ENCODE measurements at regions not wholly inside any gene's neighbourhood (a gene's known extent, or its start where the extent isn't known, plus 50 kb on each side); places are given as distances from the start of the nearest gene placed in this dataset.
"Not testable (repeated sequence)": the region's sequence is repeated elsewhere in the genome, so short reads cannot be mapped to it uniquely, and the experiment has no call there.

DNA sequence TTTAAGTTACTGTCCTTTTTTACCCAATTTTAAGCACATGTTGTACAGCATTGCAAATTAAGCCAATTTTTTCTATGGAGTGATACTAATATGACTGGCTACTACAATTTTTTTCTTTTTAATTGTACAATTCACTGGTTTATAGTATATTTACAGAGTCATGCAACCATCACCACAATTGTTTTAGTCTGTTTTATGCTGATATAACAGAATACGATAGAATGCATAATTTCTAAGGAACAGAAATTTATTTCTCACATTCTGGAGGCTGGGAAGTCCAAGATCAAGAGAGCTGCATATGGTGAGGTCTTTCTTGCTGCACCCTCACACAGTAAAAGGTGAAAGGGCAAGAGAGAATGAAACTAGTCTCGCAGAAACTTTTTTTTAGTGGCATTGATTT is 125.3 kb downstream of the GLUD2 start:
- DNase-seq, result no peak

GRCh38 chrX:121179972-121180371 is 132.6 kb downstream of the GLUD2 start:
- DNase-seq, result no peak

DNA sequence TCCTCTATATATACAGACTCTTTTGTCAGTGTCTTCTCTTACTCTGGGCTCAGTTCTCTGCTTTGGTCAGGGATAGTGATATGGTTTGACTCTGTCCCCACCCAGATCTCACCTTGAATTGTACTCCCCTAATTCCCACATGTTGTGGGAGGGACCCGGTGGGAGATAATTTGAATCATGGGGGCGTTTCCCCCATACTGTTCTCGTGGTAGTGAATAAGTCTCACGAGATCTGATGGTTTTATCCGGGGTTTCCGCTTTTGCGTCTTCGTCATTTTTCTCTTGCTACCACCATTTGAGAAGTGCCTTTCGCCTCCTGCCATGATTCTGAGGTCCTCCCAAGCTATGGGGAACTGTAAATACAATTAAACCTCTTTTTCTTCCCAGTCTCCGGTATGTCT is 144.4 kb downstream of the GLUD2 start:
- DNase-seq, result no peak

- DNase-seq, result no peak
These were observed 148.3 kb downstream of the GLUD2 start for GRCh38 chrX:121195719-121196118.

- not testable (repeated sequence) for DNase-seq
These were observed 149.5 kb downstream of the GLUD2 start for GRCh38 chrX:121196872-121197444.

GRCh38 chrX:121208563-121208962 is 161.2 kb downstream of the GLUD2 start:
- no peak for DNase-seq

DNA sequence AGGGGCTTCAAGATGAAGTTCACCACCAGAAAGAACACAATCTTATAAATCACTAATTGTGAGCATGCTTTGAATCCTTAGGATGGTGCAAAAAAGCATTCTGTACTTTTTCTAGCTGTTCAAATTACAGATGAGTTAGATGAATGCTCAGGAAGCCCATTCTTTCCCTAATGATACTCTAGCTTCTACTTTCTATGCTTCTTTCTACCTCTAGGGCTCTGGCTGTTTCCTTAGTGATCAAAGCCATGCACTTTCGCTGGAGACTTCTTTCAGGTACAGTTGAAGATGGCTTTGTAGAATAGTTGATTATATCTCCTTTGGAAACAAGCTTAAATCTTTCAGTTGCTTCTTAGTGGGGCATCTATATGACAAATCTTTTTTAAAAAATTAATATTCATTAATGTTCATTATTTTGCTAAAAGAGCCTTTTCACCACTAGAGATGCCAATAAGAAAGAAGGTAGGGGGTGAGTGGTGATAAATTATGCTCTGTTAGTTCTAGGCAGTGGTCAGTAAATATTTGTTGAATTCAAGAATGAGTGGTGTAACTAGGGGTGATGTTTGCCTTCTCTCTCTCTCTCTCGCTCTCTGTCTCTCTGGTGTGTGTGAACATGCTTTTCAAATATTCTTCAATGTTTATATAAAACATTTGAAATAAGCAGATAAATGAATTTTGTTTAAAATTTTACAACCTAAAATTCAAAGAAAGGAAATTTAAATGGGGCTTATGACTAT is 169.4 kb downstream of the GLUD2 start:
- no peak for DNase-seq

DNA sequence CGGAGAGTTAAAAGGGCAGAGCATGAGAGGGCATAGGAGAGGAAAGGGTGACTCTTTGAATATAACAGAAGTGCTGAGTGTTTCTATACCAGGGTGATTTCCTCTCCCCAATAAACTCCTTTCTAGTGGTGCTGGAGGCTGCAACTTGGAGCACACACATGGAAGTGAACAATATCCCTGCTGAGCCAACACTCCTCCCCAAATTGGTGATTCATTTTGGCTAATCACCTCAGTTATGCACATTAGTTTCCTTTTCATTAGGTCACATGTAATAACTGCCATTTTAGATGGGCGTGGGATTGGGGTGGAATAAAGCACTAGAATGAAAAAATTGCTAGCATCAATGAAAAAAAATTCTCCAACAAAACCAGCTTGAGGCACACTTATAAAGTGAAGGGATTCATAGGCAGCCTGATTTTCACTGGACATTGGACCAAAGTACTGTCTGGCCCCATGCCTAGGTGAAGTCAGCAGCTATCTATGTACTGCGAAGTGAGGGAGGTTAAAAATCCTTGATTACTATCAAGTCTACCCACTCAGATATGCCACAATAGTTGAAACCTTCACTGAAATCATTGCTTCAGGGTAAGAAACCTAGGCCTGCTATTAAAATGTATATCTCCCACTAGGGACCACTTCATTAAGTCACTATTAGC is 174.0 kb downstream of the GLUD2 start:
- DNase-seq, result no peak

GRCh38 chrX:121227888-121228287 is 180.5 kb downstream of the GLUD2 start:
- DNase-seq, result no peak

GRCh38 chrX:121231566-121232358 is 184.4 kb downstream of the GLUD2 start:
- DNase-seq, result no peak

- no peak for DNase-seq
These were observed 188.6 kb downstream of the GLUD2 start for GRCh38 chrX:121236040-121236439.

DNA sequence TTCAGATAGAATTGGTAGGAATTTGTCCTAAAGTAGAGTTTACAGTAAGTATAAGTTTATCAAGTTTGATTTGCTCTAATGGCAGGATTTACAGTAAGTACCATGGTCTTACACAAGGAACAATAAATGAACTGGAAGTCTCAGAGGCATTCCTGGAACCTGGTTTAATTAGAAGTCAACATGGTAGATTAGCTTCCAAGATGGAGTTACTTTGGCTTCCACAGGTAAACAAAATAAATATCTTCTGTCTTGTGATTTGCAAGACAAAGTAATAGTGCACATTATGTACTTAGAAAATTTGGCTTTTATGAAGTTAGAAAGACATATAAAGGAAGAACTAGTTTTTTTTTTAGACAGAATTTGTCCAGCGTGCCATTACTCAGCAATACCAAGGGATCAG is 190.7 kb downstream of the GLUD2 start:
- no peak for DNase-seq

DNA sequence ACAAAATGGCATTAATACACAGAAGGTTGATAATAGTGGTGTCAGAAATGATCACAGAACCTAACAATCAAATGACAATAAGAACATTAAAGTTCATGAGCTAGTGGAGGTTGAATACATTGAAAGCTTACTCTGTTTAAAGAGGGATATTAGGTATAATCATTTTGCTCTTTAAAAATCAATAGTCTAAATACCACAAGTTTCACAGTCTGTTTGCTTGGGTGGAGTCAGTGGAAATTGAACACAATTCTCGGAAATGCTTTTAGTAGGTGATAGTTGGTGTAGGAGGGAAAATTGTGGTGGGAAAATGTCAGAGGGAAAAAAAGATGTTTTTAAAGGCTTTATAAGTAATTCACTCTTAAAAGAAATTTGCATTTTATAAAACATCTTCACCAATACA is 197.1 kb downstream of the GLUD2 start:
- DNase-seq, result no peak

DNA sequence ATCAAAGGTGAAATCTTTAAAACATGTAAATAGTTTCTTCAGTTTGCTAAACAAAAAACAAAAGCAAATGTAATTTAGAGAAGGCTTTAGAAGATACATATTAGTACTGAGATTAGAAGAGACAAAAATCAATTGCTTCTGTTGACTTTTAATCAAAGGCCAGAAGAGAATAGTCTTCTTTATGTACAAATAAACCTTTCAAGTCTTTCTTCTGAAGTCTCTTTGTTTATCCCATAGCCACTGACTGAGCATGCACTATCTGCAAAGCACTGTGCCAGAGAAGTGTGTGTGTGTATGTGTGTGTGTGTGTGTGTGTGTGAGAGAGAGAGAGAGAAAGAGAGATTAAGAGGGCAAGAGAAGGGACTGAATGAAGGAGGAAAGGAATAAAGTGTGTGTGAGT is 198.4 kb downstream of the GLUD2 start:
- DNase-seq, result no peak

DNA sequence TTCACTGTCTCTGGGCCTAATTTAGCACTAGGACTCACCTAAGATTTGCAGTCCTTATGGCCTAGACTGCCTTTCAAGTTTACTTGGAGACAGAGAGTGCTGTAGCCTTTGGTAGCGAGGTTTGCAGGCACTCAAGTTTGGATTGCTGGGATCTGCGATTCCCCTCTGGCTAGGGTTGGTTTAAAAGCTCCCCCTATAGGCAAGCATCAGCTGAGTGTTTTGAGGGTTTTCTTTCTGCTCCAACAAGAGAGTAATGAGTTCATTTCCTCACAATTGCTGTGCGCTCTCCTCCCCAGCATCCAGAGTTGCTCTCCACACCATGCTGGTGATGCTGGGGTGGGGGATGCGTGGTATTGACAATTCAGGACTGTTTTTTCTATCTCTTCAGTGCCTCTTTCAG is 206.9 kb downstream of the GLUD2 start:
- DNase-seq, result no peak

DNA sequence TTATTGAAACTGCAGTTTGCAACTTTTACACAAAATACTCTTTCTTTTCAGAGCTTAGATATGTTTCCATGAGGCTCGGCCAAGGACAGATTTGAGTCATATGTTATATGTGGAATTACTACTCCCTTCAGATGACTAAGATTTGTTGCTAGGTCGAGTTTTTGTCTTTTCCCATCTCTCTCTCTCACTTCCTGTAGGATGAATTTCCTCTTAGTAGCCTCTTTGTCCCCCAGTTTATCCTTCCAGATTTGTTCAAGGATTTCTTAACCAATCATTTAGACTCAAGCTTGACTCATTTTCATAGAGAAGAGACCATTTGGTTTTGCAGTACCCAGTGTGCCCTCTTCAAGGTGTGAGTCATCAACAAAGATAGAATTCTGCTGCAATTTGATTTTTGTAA is 209.2 kb downstream of the GLUD2 start:
- DNase-seq, result no peak

- no peak for DNase-seq
These were observed 211.1 kb downstream of the GLUD2 start for GRCh38 chrX:121258545-121258944.

DNA sequence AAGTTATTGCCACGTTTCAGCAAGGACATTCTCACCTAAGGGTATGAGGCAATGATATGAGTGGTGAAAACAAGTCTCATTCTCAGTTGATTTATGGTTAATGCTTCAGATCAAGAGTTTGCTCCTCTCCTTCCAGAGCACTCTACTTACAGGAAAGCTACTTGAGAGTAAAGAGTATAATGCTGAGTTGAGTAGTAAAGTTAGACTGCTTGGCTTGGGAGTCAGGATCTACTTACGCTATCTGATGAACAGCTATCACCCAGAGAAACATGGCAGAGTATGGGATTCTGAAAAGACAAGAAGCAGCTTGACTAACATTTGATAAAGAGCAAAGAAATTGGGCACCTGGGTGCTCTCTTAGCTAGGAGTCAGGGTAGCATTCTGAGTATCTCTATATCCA is 211.8 kb downstream of the GLUD2 start:
- no peak for DNase-seq

GRCh38 chrX:121260596-121261240 is 213.3 kb downstream of the GLUD2 start:
- DNase-seq, result no peak

DNA sequence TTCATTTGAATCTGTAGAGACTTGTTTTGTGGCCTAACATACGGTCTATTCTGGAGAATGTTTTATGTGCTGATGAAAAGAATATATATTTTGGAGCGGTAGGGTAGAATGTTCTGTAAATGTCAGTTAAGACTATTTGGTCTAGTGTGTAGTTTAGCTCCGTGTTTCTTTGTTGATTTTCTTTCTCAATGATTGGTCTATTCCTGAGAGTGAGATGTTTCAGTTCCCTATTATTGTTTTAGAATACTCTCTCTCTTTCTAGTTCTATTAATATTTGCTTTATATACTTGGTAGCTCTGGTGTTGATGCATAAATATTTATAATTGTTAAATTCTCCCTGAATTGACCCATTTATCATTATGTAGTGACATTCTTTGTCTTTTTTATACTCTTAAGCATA is 236.5 kb downstream of the GLUD2 start:
- DNase-seq, result no peak

DNA sequence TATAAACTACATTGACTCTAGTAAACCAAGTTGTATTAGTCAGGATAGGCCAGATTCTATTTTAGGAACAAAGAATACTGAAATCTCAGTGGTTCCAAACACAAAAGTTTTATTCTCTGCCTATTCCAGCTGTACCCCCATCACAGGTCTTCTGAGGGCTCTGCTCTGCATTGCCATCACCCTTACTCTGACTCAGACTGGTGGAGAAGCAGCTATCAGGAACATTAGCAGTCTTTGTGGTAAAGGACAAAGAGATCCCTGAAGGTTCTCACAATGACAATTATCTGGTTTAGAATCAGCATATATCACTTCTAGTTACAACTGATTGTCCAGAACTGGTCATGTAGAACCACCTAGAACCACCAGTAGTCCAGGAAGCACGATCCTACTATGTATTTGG is 251.1 kb downstream of the GLUD2 start:
- DNase-seq, result no peak

GRCh38 chrX:121301356-121301755 is 253.9 kb downstream of the GLUD2 start:
- DNase-seq, result no peak

- no peak for DNase-seq
These were observed 254.4 kb downstream of the GLUD2 start for GRCh38 chrX:121301822-121302221.
